ENCODE measurements at regions not wholly inside any gene's neighbourhood (a gene's known extent, or its start where the extent isn't known, plus 50 kb on each side); places are given as distances from the start of the nearest gene placed in this dataset.

- TF ChIP-seq CTCF (IDR thresholded peaks at IDR 0.05) = no peak
- no peak for TF ChIP-seq POLR2A (IDR thresholded peaks at IDR 0.05)
Measured at GRCh38 chr18:51390702-51391101, 193.2 kb upstream of the MEX3C start.

Data from vagina (tissue), 2 donors.